ENCODE measurements at regions not wholly inside any gene's neighbourhood (a gene's known extent, or its start where the extent isn't known, plus 50 kb on each side); places are given as distances from the start of the nearest gene placed in this dataset.

- Mint-ChIP-seq H3K4me3 (ENCODE audit: unreplicated experiment) (no peak overlapping the region), H3K36me3 (ENCODE audit: low read depth, unreplicated experiment) (no peaks in the 10 kb centered on the region), H3K9me3 (ENCODE audit: unreplicated experiment) (no peaks in the 10 kb centered on the region), H3K4me1 (ENCODE audit: low read depth, unreplicated experiment) (no peaks in the 10 kb centered on the region), H3K27ac (ENCODE audit: unreplicated experiment) (no peak overlapping the region), H3K27me3 (ENCODE audit: low read depth, unreplicated experiment) (peaks cover 9% of the 10 kb centered on the region)
- no peaks in the 10 kb centered on the region for H3K79me2 ChIP-seq (ENCODE audit: insufficient read depth, low read length)
- H3K36me3 ChIP-seq (ENCODE audit: insufficient read depth, low read length): no peaks in the 10 kb centered on the region
- FAIRE-seq (no peak), DNase-seq (ENCODE audit: low read depth) (no peak)
- no peaks in the 10 kb centered on the region for H3K27me3 ChIP-seq (ENCODE audit: insufficient read depth, low read length)
- TF ChIP-seq, protein P1, sequence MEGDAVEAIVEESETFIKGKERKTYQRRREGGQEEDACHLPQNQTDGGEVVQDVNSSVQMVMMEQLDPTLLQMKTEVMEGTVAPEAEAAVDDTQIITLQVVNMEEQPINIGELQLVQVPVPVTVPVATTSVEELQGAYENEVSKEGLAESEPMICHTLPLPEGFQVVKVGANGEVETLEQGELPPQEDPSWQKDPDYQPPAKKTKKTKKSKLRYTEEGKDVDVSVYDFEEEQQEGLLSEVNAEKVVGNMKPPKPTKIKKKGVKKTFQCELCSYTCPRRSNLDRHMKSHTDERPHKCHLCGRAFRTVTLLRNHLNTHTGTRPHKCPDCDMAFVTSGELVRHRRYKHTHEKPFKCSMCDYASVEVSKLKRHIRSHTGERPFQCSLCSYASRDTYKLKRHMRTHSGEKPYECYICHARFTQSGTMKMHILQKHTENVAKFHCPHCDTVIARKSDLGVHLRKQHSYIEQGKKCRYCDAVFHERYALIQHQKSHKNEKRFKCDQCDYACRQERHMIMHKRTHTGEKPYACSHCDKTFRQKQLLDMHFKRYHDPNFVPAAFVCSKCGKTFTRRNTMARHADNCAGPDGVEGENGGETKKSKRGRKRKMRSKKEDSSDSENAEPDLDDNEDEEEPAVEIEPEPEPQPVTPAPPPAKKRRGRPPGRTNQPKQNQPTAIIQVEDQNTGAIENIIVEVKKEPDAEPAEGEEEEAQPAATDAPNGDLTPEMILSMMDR (IDR thresholded peaks at IDR 0.05; ENCODE audit: insufficient read depth, low read depth, low read length): no peak
- TF ChIP-seq EZH2 (IDR thresholded peaks at IDR 0.05; ENCODE audit: insufficient read depth, low read length): no peak
- H3K4me1 ChIP-seq (ENCODE audit: insufficient read depth, low read length): no peaks in the 10 kb centered on the region
- H3K9ac ChIP-seq (ENCODE audit: low read length): no peak overlapping the region
- no peak overlapping the region for H3K27ac ChIP-seq (ENCODE audit: low read depth, low read length)
- H3K4me3 ChIP-seq (ENCODE audit: insufficient read depth, low read depth, low read length): no peak overlapping the region
- no peak overlapping the region for H2AFZ ChIP-seq (ENCODE audit: low read depth, low read length)
- H3K9me3 ChIP-seq (ENCODE audit: insufficient read depth, low read depth, low read length): no peaks in the 10 kb centered on the region
- no peak overlapping the region for H3K4me2 ChIP-seq (ENCODE audit: low read length)
- no peaks in the 10 kb centered on the region for H4K20me1 ChIP-seq (ENCODE audit: insufficient read depth, low read length)
These were observed 51.0 kb downstream of the POU3F3 start for GRCh38 chr2:104904889-104905288.

DNA sequence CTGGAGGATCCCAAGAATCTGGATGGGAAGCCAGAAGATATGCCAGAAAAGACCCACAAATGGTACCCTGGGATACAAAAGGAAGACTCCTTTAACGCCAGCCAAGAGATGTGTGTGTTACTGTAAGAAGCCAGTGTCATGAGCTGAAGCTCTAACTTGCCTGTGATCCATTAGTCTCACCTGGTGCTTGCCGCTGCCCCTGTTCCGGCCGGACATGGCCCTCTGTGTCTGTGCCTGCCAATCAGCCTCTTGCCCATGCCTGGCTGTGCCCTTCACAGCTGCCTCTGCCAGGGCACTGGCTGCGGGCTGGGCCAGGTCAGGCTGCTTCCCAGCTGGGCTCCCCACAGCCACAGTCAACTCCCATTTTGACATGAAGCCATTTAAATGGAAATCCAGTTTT lies 55.4 kb downstream of the POU3F3 start:
- FAIRE-seq (no peak), DNase-seq (ENCODE audit: low read depth) (no peak)
- peaks cover 9% of the 10 kb centered on the region for H3K27me3 Mint-ChIP-seq (ENCODE audit: low read depth, unreplicated experiment)
- Histone ChIP-seq H3K9ac (ENCODE audit: low read length) (no peak overlapping the region), H3K27ac (ENCODE audit: low read depth, low read length) (no peak overlapping the region), H3K36me3 (ENCODE audit: insufficient read depth, low read length) (no peaks in the 10 kb centered on the region), H3K9me3 (ENCODE audit: insufficient read depth, low read depth, low read length) (no peaks in the 10 kb centered on the region), H3K4me3 (ENCODE audit: insufficient read depth, low read depth, low read length) (no peak overlapping the region), H3K4me2 (ENCODE audit: low read length) (no peak overlapping the region), H3K79me2 (ENCODE audit: insufficient read depth, low read length) (no peaks in the 10 kb centered on the region), H4K20me1 (ENCODE audit: insufficient read depth, low read length) (no peaks in the 10 kb centered on the region), H2AFZ (ENCODE audit: low read depth, low read length) (no peak overlapping the region), H3K27me3 (ENCODE audit: insufficient read depth, low read length) (no peaks in the 10 kb centered on the region), H3K4me1 (ENCODE audit: insufficient read depth, low read length) (no peaks in the 10 kb centered on the region)
- no peaks in the 10 kb centered on the region for H3K4me1 Mint-ChIP-seq (ENCODE audit: low read depth, unreplicated experiment)
- H3K36me3 Mint-ChIP-seq (ENCODE audit: low read depth, unreplicated experiment): no peaks in the 10 kb centered on the region
- TF ChIP-seq, protein P1 (IDR thresholded peaks at IDR 0.05; ENCODE audit: insufficient read depth, low read depth, low read length): no peak
- no peak for TF ChIP-seq EZH2 (IDR thresholded peaks at IDR 0.05; ENCODE audit: insufficient read depth, low read length)
- no peak overlapping the region for H3K4me3 Mint-ChIP-seq (ENCODE audit: unreplicated experiment)
- H3K27ac Mint-ChIP-seq (ENCODE audit: unreplicated experiment): no peak overlapping the region
- no peaks in the 10 kb centered on the region for H3K9me3 Mint-ChIP-seq (ENCODE audit: unreplicated experiment)

GRCh38 chr2:104914509-104914908 lies 60.6 kb downstream of the POU3F3 start:
- H3K4me1 ChIP-seq (ENCODE audit: insufficient read depth, low read length): no peaks in the 10 kb centered on the region
- no peaks in the 10 kb centered on the region for H3K36me3 ChIP-seq (ENCODE audit: insufficient read depth, low read length)
- H3K4me1 Mint-ChIP-seq (ENCODE audit: low read depth, unreplicated experiment): peaks cover 3% of the 10 kb centered on the region
- H2AFZ ChIP-seq (ENCODE audit: low read depth, low read length): no peak overlapping the region
- H3K27ac ChIP-seq (ENCODE audit: low read depth, low read length): no peak overlapping the region
- H3K27me3 Mint-ChIP-seq (ENCODE audit: low read depth, unreplicated experiment): peaks cover 6% of the 10 kb centered on the region
- H3K9me3 Mint-ChIP-seq (ENCODE audit: unreplicated experiment): no peaks in the 10 kb centered on the region
- H3K9me3 ChIP-seq (ENCODE audit: insufficient read depth, low read depth, low read length): no peaks in the 10 kb centered on the region
- H3K27ac Mint-ChIP-seq (ENCODE audit: unreplicated experiment): no peak overlapping the region
- no peak overlapping the region for H3K4me2 ChIP-seq (ENCODE audit: low read length)
- H3K4me3 Mint-ChIP-seq (ENCODE audit: unreplicated experiment): no peak overlapping the region
- DNase-seq (ENCODE audit: low read depth) (no peak), FAIRE-seq (no peak)
- H3K36me3 Mint-ChIP-seq (ENCODE audit: low read depth, unreplicated experiment): no peaks in the 10 kb centered on the region
- TF ChIP-seq EZH2 (IDR thresholded peaks at IDR 0.05; ENCODE audit: insufficient read depth, low read length): no peak
- TF ChIP-seq, protein P1 (IDR thresholded peaks at IDR 0.05; ENCODE audit: insufficient read depth, low read depth, low read length): no peak
- H3K9ac ChIP-seq (ENCODE audit: low read length): no peak overlapping the region
- H3K79me2 ChIP-seq (ENCODE audit: insufficient read depth, low read length): no peaks in the 10 kb centered on the region
- no peaks in the 10 kb centered on the region for H3K27me3 ChIP-seq (ENCODE audit: insufficient read depth, low read length)
- H4K20me1 ChIP-seq (ENCODE audit: insufficient read depth, low read length): no peaks in the 10 kb centered on the region
- no peak overlapping the region for H3K4me3 ChIP-seq (ENCODE audit: insufficient read depth, low read depth, low read length)
